BE2C (cell line): ENCODE measurements at regions not wholly inside any gene's neighbourhood (a gene's known extent, or its start where the extent isn't known, plus 50 kb on each side); places are given as distances from the start of the nearest gene placed in this dataset.

Source experiments
- DNase-seq: peaks from one replicate; pipeline ENCODE4 v3.0.0-alpha.2; 2020
- H3K27me3 ChIP-seq: fragments of 250-450 bp; sonication (Bioruptor Pico); 2 replicates; pipeline ENCODE4 v1.5.1; 2020; ENCODE audit warnings: mild to moderate bottlenecking
- H3K36me3 ChIP-seq: fragments of 250-450 bp; sonication (Bioruptor Pico); 2 replicates; pipeline ENCODE4 v1.5.1; 2020; ENCODE audit warnings: mild to moderate bottlenecking
- H3K4me1 ChIP-seq: fragments of 250-450 bp; sonication (Bioruptor Pico); 2 replicates; pipeline ENCODE4 v1.5.1; 2020
- H3K4me3 ChIP-seq: 2 replicates; pipeline ENCODE4 v1.5.1; 2011; ENCODE audit warnings: low read depth, low read length
- H3K9me3 ChIP-seq: fragments of 250-450 bp; sonication (Bioruptor Pico); 2 replicates; pipeline ENCODE4 v1.5.1; 2020
- TF ChIP-seq, protein P1 (sequence below): IDR thresholded peaks from 2 replicates; pipeline ENCODE4 v1.5.1; 2012; ENCODE audit warnings: mild to moderate bottlenecking, low read depth, low read length

GRCh38 chr4:162634390-162634789, 470.6 kb upstream of the FSTL5 start:
- H3K9me3 ChIP-seq = no peaks in the 10 kb centered on the region
- DNase-seq = no peak

DNA sequence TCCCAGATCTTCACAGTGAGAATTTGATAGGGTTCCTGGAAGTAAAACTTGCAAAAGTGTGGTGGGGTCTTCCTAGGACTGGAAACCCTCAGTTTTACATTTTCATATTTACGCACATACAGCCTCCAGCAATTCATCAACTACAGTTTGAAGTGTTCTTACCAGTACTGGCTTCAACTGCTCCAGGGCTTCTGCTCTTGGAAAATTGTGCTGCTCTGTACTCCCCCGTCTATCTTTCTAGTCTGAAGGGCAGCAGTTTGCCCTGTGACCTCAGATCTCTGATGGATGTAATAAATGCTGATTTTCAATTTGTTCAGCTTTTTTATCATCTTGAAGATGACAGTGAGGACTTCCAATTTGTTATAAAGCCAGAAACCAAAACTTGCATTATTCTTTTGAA, 458.9 kb upstream of the FSTL5 start:
- Histone ChIP-seq H3K9me3 (no peaks in the 10 kb centered on the region), H3K36me3 (no peaks in the 10 kb centered on the region), H3K27me3 (no peaks in the 10 kb centered on the region), H3K4me3 (no peak overlapping the region), H3K4me1 (no peaks in the 10 kb centered on the region)
- TF ChIP-seq, protein P1, sequence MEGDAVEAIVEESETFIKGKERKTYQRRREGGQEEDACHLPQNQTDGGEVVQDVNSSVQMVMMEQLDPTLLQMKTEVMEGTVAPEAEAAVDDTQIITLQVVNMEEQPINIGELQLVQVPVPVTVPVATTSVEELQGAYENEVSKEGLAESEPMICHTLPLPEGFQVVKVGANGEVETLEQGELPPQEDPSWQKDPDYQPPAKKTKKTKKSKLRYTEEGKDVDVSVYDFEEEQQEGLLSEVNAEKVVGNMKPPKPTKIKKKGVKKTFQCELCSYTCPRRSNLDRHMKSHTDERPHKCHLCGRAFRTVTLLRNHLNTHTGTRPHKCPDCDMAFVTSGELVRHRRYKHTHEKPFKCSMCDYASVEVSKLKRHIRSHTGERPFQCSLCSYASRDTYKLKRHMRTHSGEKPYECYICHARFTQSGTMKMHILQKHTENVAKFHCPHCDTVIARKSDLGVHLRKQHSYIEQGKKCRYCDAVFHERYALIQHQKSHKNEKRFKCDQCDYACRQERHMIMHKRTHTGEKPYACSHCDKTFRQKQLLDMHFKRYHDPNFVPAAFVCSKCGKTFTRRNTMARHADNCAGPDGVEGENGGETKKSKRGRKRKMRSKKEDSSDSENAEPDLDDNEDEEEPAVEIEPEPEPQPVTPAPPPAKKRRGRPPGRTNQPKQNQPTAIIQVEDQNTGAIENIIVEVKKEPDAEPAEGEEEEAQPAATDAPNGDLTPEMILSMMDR = no peak
- DNase-seq = no peak

More at GRCh38 chr4:162634390-162634789, 470.6 kb upstream of the FSTL5 start:
- Histone ChIP-seq H3K4me3 (no peak overlapping the region), H3K36me3 (no peaks in the 10 kb centered on the region), H3K4me1 (no peaks in the 10 kb centered on the region), H3K27me3 (no peaks in the 10 kb centered on the region)
- TF ChIP-seq, protein P1 = no peak

DNA sequence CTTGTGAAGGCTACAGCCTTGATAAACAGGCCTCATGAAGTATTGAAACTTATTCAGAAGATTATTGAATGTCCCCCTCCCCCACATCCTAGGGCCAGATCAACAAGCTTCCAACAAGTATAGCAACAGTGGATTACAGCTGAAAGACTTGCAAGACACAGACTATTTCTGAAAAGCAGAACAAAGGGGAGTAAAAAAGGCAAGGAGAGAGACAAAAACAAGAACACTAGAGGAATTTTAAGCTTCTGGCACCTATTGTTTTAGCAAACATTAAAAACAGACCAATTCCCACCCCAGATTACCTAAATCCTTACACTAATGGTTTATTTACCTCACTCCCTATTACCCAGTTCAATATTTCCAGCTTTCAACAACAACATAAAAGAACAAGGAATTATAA, 446.3 kb upstream of the FSTL5 start:
- Histone ChIP-seq H3K4me3 (no peak overlapping the region), H3K27me3 (no peaks in the 10 kb centered on the region), H3K4me1 (no peaks in the 10 kb centered on the region), H3K36me3 (no peaks in the 10 kb centered on the region), H3K9me3 (no peaks in the 10 kb centered on the region)
- TF ChIP-seq, protein P1 = no peak
- DNase-seq = no peak

DNA sequence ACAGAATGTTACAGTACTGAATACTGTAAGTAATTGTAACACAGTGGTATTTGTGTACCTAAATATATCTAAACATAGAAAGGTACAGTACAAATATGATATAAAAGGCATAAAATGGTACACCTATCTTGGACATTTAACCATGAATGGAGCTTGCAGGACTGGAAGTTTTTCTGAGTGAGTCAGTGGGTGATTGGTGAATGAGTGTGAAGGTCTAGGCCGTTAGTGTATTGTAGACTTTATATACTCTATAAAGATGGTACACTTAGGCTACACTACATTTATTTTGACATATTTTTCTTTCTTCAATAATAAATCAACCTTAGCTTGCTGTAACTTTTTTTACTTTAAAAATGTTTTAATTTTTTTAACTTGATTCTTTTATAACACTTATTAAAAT, 422.5 kb upstream of the FSTL5 start:
- no peak for DNase-seq
- H3K36me3 ChIP-seq = no peaks in the 10 kb centered on the region

DNA sequence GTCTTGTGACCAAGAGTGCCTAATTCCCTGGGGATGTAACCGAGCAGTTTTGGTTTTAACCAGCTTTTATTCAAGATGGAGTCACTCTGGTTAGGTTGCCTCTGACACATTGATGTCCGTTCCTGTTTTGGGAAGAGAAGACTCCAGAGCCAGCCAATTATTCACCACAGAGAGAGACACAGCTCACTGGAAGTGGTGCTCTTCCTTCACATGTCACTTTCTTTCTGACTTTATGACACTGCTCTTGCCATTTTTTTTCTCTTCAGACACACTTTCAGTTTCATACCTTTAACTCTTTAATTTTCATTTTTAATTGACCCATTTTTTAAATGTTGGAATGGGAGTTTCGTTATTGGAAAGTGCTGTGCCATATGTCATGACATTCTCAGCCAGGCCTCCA, 418.4 kb upstream of the FSTL5 start:
- Histone ChIP-seq H3K36me3 (no peaks in the 10 kb centered on the region), H3K27me3 (no peaks in the 10 kb centered on the region), H3K9me3 (no peaks in the 10 kb centered on the region; the same call in 1 of the 2 replicates), H3K4me3 (no peak overlapping the region), H3K4me1 (no peaks in the 10 kb centered on the region)
- TF ChIP-seq, protein P1 = no peak
- DNase-seq = no peak

More for the DNA sequence above, 422.5 kb upstream of the FSTL5 start:
- TF ChIP-seq, protein P1 = no peak
- Histone ChIP-seq H3K27me3 (no peaks in the 10 kb centered on the region), H3K9me3 (no peaks in the 10 kb centered on the region), H3K4me1 (no peaks in the 10 kb centered on the region), H3K4me3 (no peak overlapping the region)

GRCh38 chr4:162565730-162566129, 401.9 kb upstream of the FSTL5 start:
- TF ChIP-seq, protein P1 = no peak

More at GRCh38 chr4:162565730-162566129, 401.9 kb upstream of the FSTL5 start:
- Histone ChIP-seq H3K4me1 (no peaks in the 10 kb centered on the region), H3K27me3 (no peaks in the 10 kb centered on the region), H3K36me3 (no peaks in the 10 kb centered on the region), H3K4me3 (no peak overlapping the region), H3K9me3 (no peaks in the 10 kb centered on the region)
- DNase-seq = no peak
